ENCODE measurements at regions not wholly inside any gene's neighbourhood (a gene's known extent, or its start where the extent isn't known, plus 50 kb on each side); places are given as distances from the start of the nearest gene placed in this dataset.
"Not testable (repeated sequence)": the region's sequence is repeated elsewhere in the genome, so short reads cannot be mapped to it uniquely, and the experiment has no call there.

- H3K4me1 ChIP-seq (ENCODE audit: control insufficient read depth, insufficient read depth, low read length): peaks cover 19% of the 10 kb centered on the region
- H3K36me3 ChIP-seq (ENCODE audit: insufficient read depth, low read length): no peaks in the 10 kb centered on the region
- H3K4me2 ChIP-seq (ENCODE audit: low read length): no peak overlapping the region
- no peaks in the 10 kb centered on the region for H3K27me3 ChIP-seq (ENCODE audit: control insufficient read depth, insufficient read depth, low read length)
- H3K4me3 ChIP-seq (ENCODE audit: low read length): no peak overlapping the region
- H3K9ac ChIP-seq (ENCODE audit: low read depth, low read length): no peak overlapping the region
- H3K9me3 ChIP-seq (replicated peaks; ENCODE audit: low read length): no peaks in the 10 kb centered on the region
Observed at GRCh38 chr3:178345944-178346343, 190.3 kb upstream of the KCNMB2 start.

- H3K36me3 ChIP-seq (ENCODE audit: insufficient read depth, low read length); H3K4me2 ChIP-seq (ENCODE audit: low read length); H3K9me3 ChIP-seq (replicated peaks; ENCODE audit: low read length); H3K9ac ChIP-seq (ENCODE audit: low read depth, low read length); H3K27me3 ChIP-seq (ENCODE audit: control insufficient read depth, insufficient read depth, low read length); H3K4me3 ChIP-seq (ENCODE audit: low read length): not testable (repeated sequence)
- H3K4me1 ChIP-seq (ENCODE audit: control insufficient read depth, insufficient read depth, low read length): peaks cover 31% of the 10 kb centered on the region
Observed at GRCh38 chr3:178348561-178349217, 187.5 kb upstream of the KCNMB2 start.

GRCh38 chr3:178349218-178349596 is 187.0 kb upstream of the KCNMB2 start:
- H3K4me3 ChIP-seq (ENCODE audit: low read length); H3K9ac ChIP-seq (ENCODE audit: low read depth, low read length); H3K36me3 ChIP-seq (ENCODE audit: insufficient read depth, low read length); H3K9me3 ChIP-seq (replicated peaks; ENCODE audit: low read length); H3K27me3 ChIP-seq (ENCODE audit: control insufficient read depth, insufficient read depth, low read length); H3K4me2 ChIP-seq (ENCODE audit: low read length): not testable (repeated sequence)
- peaks cover 34% of the 10 kb centered on the region for H3K4me1 ChIP-seq (ENCODE audit: control insufficient read depth, insufficient read depth, low read length)

GRCh38 chr3:178350763-178351162 is 185.5 kb upstream of the KCNMB2 start:
- Histone ChIP-seq H3K9ac (ENCODE audit: low read depth, low read length) (peak overlapping the region; percentile 52), H3K27me3 (ENCODE audit: control insufficient read depth, insufficient read depth, low read length) (no peaks in the 10 kb centered on the region), H3K36me3 (ENCODE audit: insufficient read depth, low read length) (no peaks in the 10 kb centered on the region), H3K4me1 (ENCODE audit: control insufficient read depth, insufficient read depth, low read length) (peaks cover 34% of the 10 kb centered on the region), H3K9me3 (replicated peaks; ENCODE audit: low read length) (no peaks in the 10 kb centered on the region), H3K4me2 (ENCODE audit: low read length) (peak overlapping the region; percentile 55), H3K4me3 (ENCODE audit: low read length) (peak overlapping the region; percentile 46)

- H3K9me3 ChIP-seq (replicated peaks; ENCODE audit: low read length): no peaks in the 10 kb centered on the region
- H3K4me1 ChIP-seq (ENCODE audit: control insufficient read depth, insufficient read depth, low read length): peaks cover 34% of the 10 kb centered on the region
- H3K4me3 ChIP-seq (ENCODE audit: low read length): no peak overlapping the region
- peak overlapping the region; percentile 35 for H3K9ac ChIP-seq (ENCODE audit: low read depth, low read length)
- peak overlapping the region; percentile 65 for H3K4me2 ChIP-seq (ENCODE audit: low read length)
- no peaks in the 10 kb centered on the region for H3K27me3 ChIP-seq (ENCODE audit: control insufficient read depth, insufficient read depth, low read length)
- no peaks in the 10 kb centered on the region for H3K36me3 ChIP-seq (ENCODE audit: insufficient read depth, low read length)
Observed at GRCh38 chr3:178352326-178353005, 183.8 kb upstream of the KCNMB2 start.

GRCh38 chr3:178353006-178353694 is 183.1 kb upstream of the KCNMB2 start:
- H3K4me1 ChIP-seq (ENCODE audit: control insufficient read depth, insufficient read depth, low read length): peaks cover 34% of the 10 kb centered on the region
- no peak overlapping the region for H3K4me3 ChIP-seq (ENCODE audit: low read length)
- H3K9ac ChIP-seq (ENCODE audit: low read depth, low read length): no peak overlapping the region
- H3K27me3 ChIP-seq (ENCODE audit: control insufficient read depth, insufficient read depth, low read length): no peaks in the 10 kb centered on the region
- peak overlapping the region; percentile 65 for H3K4me2 ChIP-seq (ENCODE audit: low read length)
- H3K9me3 ChIP-seq (replicated peaks; ENCODE audit: low read length): no peaks in the 10 kb centered on the region
- no peaks in the 10 kb centered on the region for H3K36me3 ChIP-seq (ENCODE audit: insufficient read depth, low read length)

- H3K4me2 ChIP-seq (ENCODE audit: low read length): no peak overlapping the region
- no peaks in the 10 kb centered on the region for H3K27me3 ChIP-seq (ENCODE audit: control insufficient read depth, insufficient read depth, low read length)
- H3K36me3 ChIP-seq (ENCODE audit: insufficient read depth, low read length): no peaks in the 10 kb centered on the region
- no peak overlapping the region for H3K4me3 ChIP-seq (ENCODE audit: low read length)
- H3K9me3 ChIP-seq (replicated peaks; ENCODE audit: low read length): no peaks in the 10 kb centered on the region
- no peak overlapping the region for H3K9ac ChIP-seq (ENCODE audit: low read depth, low read length)
- H3K4me1 ChIP-seq (ENCODE audit: control insufficient read depth, insufficient read depth, low read length): peaks cover 5% of the 10 kb centered on the region
Observed at GRCh38 chr3:178359728-178360127, 176.5 kb upstream of the KCNMB2 start.

GRCh38 chr3:178363048-178363447 is 173.2 kb upstream of the KCNMB2 start:
- H3K9ac ChIP-seq (ENCODE audit: low read depth, low read length); H3K36me3 ChIP-seq (ENCODE audit: insufficient read depth, low read length); H3K4me3 ChIP-seq (ENCODE audit: low read length); H3K9me3 ChIP-seq (replicated peaks; ENCODE audit: low read length); H3K4me1 ChIP-seq (ENCODE audit: control insufficient read depth, insufficient read depth, low read length); H3K27me3 ChIP-seq (ENCODE audit: control insufficient read depth, insufficient read depth, low read length); H3K4me2 ChIP-seq (ENCODE audit: low read length): not testable (repeated sequence)

GRCh38 chr3:178367817-178368617 is 168.2 kb upstream of the KCNMB2 start:
- H3K9me3 ChIP-seq (replicated peaks; ENCODE audit: low read length): no peaks in the 10 kb centered on the region
- no peaks in the 10 kb centered on the region for H3K4me1 ChIP-seq (ENCODE audit: control insufficient read depth, insufficient read depth, low read length)
- H3K4me2 ChIP-seq (ENCODE audit: low read length): no peak overlapping the region

GRCh38 chr3:178369006-178369405 is 167.2 kb upstream of the KCNMB2 start:
- H3K4me3 ChIP-seq (ENCODE audit: low read length): no peak overlapping the region
- H3K4me1 ChIP-seq (ENCODE audit: control insufficient read depth, insufficient read depth, low read length): no peaks in the 10 kb centered on the region
- H3K36me3 ChIP-seq (ENCODE audit: insufficient read depth, low read length): no peaks in the 10 kb centered on the region
- no peaks in the 10 kb centered on the region for H3K27me3 ChIP-seq (ENCODE audit: control insufficient read depth, insufficient read depth, low read length)
- H3K9me3 ChIP-seq (replicated peaks; ENCODE audit: low read length): no peaks in the 10 kb centered on the region
- no peak overlapping the region for H3K4me2 ChIP-seq (ENCODE audit: low read length)
- no peak overlapping the region for H3K9ac ChIP-seq (ENCODE audit: low read depth, low read length)

More at GRCh38 chr3:178367817-178368617, 168.2 kb upstream of the KCNMB2 start:
- Histone ChIP-seq H3K9ac (ENCODE audit: low read depth, low read length) (no peak overlapping the region), H3K27me3 (ENCODE audit: control insufficient read depth, insufficient read depth, low read length) (no peaks in the 10 kb centered on the region), H3K4me3 (ENCODE audit: low read length) (no peak overlapping the region), H3K36me3 (ENCODE audit: insufficient read depth, low read length) (no peaks in the 10 kb centered on the region)

- Histone ChIP-seq H3K27me3 (ENCODE audit: control insufficient read depth, insufficient read depth, low read length) (no peaks in the 10 kb centered on the region), H3K9me3 (replicated peaks; ENCODE audit: low read length) (no peaks in the 10 kb centered on the region), H3K9ac (ENCODE audit: low read depth, low read length) (no peak overlapping the region), H3K4me1 (ENCODE audit: control insufficient read depth, insufficient read depth, low read length) (no peaks in the 10 kb centered on the region), H3K4me3 (ENCODE audit: low read length) (no peak overlapping the region), H3K36me3 (ENCODE audit: insufficient read depth, low read length) (no peaks in the 10 kb centered on the region), H3K4me2 (ENCODE audit: low read length) (no peak overlapping the region)
Observed at GRCh38 chr3:178369811-178370210, 166.4 kb upstream of the KCNMB2 start.
